OCI-LY7 (cell line): ENCODE measurements at regions not wholly inside any gene's neighbourhood (a gene's known extent, or its start where the extent isn't known, plus 50 kb on each side); places are given as distances from the start of the nearest gene placed in this dataset.
A peak's percentile ranks its signal among the peaks of the same experiment; 100 is the strongest.

ENCODE experiments used
- BruUV-seq: library from RNA; stranded (reverse); fragments of 400-500 nt; replicated peaks from 2 replicates; lab custom pipeline; 2021; lab: Mats Ljungman, UMichigan
- CTCF ChIA-PET: fragments of 300-600 bp; sonication (Branson Sonifier 250); formaldehyde crosslinking; loops from one replicate; lab custom pipeline; 2022; ENCODE audit warnings: antibody characterized with exemption; ENCODE audit not compliant: unreplicated experiment; lab: Charles Lee
- POLR2A ChIA-PET: fragments of 300-600 bp; sonication (Branson Sonifier 250); formaldehyde crosslinking; loops from one replicate; lab custom pipeline; 2022; ENCODE audit warnings: antibody characterized with exemption; lab: Charles Lee
- DNase-seq: peaks from one replicate; pipeline ENCODE4 v3.0.0-alpha.2; 2015; ENCODE audit warnings: low spot score
- H2AFZ ChIP-seq: fragments of 200-600 bp; sonication (generic), shearing (Covaris generic); 2 replicates; pipeline ENCODE4 v1.6.1; 2014; ENCODE audit warnings: mild to moderate bottlenecking, antibody characterized with exemption, low read length, moderate library complexity
- H3K27ac ChIP-seq: fragments of 200-600 bp; sonication (generic); 2 replicates; pipeline ENCODE4 v1.5.1; 2014; ENCODE audit warnings: mixed run types, low read depth, mild to moderate bottlenecking, moderate library complexity, low read length, inconsistent platforms; ENCODE audit not compliant: poor library complexity, severe bottlenecking
- H3K36me3 ChIP-seq: fragments of 200-600 bp; sonication (generic); 2 replicates; pipeline ENCODE4 v1.6.1; 2014; ENCODE audit warnings: mild to moderate bottlenecking, antibody characterized with exemption, low read length, moderate library complexity, mixed read lengths; ENCODE audit not compliant: insufficient read depth
- H3K4me1 ChIP-seq: fragments of 200-600 bp; sonication (generic); 2 replicates; pipeline ENCODE4 v1.5.1; 2014; ENCODE audit warnings: mild to moderate bottlenecking, low read length; ENCODE audit not compliant: insufficient read depth, poor library complexity, severe bottlenecking
- H3K4me2 ChIP-seq: fragments of 200-600 bp; sonication (generic); 2 replicates; pipeline ENCODE4 v1.6.1; 2014; ENCODE audit warnings: mild to moderate bottlenecking, low read length
- H3K4me3 ChIP-seq: fragments of 200-600 bp; sonication (generic); 2 replicates; pipeline ENCODE4 v1.5.1; 2014; ENCODE audit warnings: mild to moderate bottlenecking, low read depth, low read length; ENCODE audit not compliant: poor library complexity, severe bottlenecking
- H3K79me2 ChIP-seq: fragments of 200-600 bp; sonication (generic); 2 replicates; pipeline ENCODE4 v1.6.1; 2016; ENCODE audit warnings: low read depth, mild to moderate bottlenecking, low read length, moderate library complexity, mixed read lengths; ENCODE audit not compliant: insufficient read depth
- H3K9me2 ChIP-seq: fragments of 200-600 bp; sonication (generic); 2 replicates; pipeline ENCODE4 v1.6.1; 2016; ENCODE audit warnings: mild to moderate bottlenecking, low read length, mixed read lengths; ENCODE audit not compliant: insufficient read depth
- H3K9me3 ChIP-seq: fragments of 200-600 bp; sonication (generic); 2 replicates; pipeline ENCODE4 v1.6.1; 2014; ENCODE audit warnings: mild to moderate bottlenecking, mixed run types, low read length, mixed read lengths
- H4K20me1 ChIP-seq: fragments of 200-600 bp; sonication (generic); 2 replicates; pipeline ENCODE4 v1.6.1; 2014; ENCODE audit warnings: mild to moderate bottlenecking, antibody characterized with exemption, low read length, moderate library complexity, mixed read lengths; ENCODE audit not compliant: insufficient read depth
- CTCF ChIP-seq: fragments of 200-600 bp; sonication (generic); conservative IDR thresholded peaks from 2 replicates; pipeline ENCODE4 v1.5.1; 2014; ENCODE audit warnings: mild to moderate bottlenecking, antibody characterized with exemption, low read length, moderate library complexity, mixed read lengths
- EZH2phosphoT487 ChIP-seq: fragments of 200-600 bp; sonication (generic); IDR thresholded peaks from 2 replicates; pipeline ENCODE4 v1.6.1; 2018; ENCODE audit warnings: low read depth, borderline replicate concordance, mild to moderate bottlenecking, mixed run types, antibody characterized with exemption, low read length, moderate library complexity, mixed read lengths
- intact Hi-C: fragments of 100-400 bp; cut with micrococcal nuclease; formaldehyde crosslinking; loops from one replicate; pipeline ENCODE4 v1.10.0; 2022; ENCODE audit not compliant: unreplicated experiment

- ChIA-PET POLR2A (interaction anchor here (0.6 to 2.3 kb wide), 5 partner anchors 11 to 107 kb away, joined by 3 to 8 read pairs (median 4); no protein-coding TSS in a partner anchor), CTCF (no interaction called here)
- no TSS peak for BruUV-seq
Measured at GRCh38 chr6:131349199-131349598, 213.9 kb downstream of the AKAP7 start.

GRCh38 chr6:131353106-131353505 is 217.8 kb downstream of the AKAP7 start:
- H3K9me3 ChIP-seq, result no peaks in the 10 kb centered on the region
- no peak overlapping the region for H3K27ac ChIP-seq
- POLR2A ChIA-PET, result interaction anchor here (2.0 kb wide), 1 partner anchor 31 kb away, joined by 6 read pairs; no protein-coding TSS in a partner anchor
- H3K36me3 ChIP-seq, result no peaks in the 10 kb centered on the region
- H3K4me1 ChIP-seq, result peaks cover 11% of the 10 kb centered on the region
- H3K4me3 ChIP-seq, result no peak overlapping the region
- DNase-seq, result no peak
- TF ChIP-seq EZH2phosphoT487, result no peak
- TF ChIP-seq CTCF, result no peak
- no TSS peak for BruUV-seq
- no peak overlapping the region for H2AFZ ChIP-seq
- H3K79me2 ChIP-seq, result no peaks in the 10 kb centered on the region
- no peak overlapping the region for H3K4me2 ChIP-seq
- no peaks in the 10 kb centered on the region for H4K20me1 ChIP-seq
- intact Hi-C loops, result no loop called here
- no peaks in the 10 kb centered on the region for H3K9me2 ChIP-seq
- CTCF ChIA-PET, result no interaction called here

More at GRCh38 chr6:131349199-131349598, 213.9 kb downstream of the AKAP7 start:
- Histone ChIP-seq H3K36me3 (no peaks in the 10 kb centered on the region), H3K9me3 (no peaks in the 10 kb centered on the region), H3K27ac (no peak overlapping the region), H3K4me2 (no peak overlapping the region), H3K9me2 (no peaks in the 10 kb centered on the region), H3K4me1 (peaks cover 12% of the 10 kb centered on the region), H3K79me2 (no peaks in the 10 kb centered on the region), H3K4me3 (no peak overlapping the region), H4K20me1 (no peaks in the 10 kb centered on the region), H2AFZ (peak overlapping the region; percentile 12; the same call in 1 of the 2 replicates)
- TF ChIP-seq CTCF, result no peak
- no peak for TF ChIP-seq EZH2phosphoT487
- intact Hi-C loops, result no loop called here
- DNase-seq, result no peak

GRCh38 chr6:131353876-131354275 is 218.6 kb downstream of the AKAP7 start:
- CTCF ChIA-PET, result no interaction called here
- no peak overlapping the region for H3K4me3 ChIP-seq

More at GRCh38 chr6:131353876-131354275, 218.6 kb downstream of the AKAP7 start:
- POLR2A ChIA-PET, result interaction anchor here (0.7 kb wide), 1 partner anchor 338 kb away, joined by 3 read pairs; no protein-coding TSS in a partner anchor
- intact Hi-C loops, result no loop called here
- H3K9me3 ChIP-seq, result no peaks in the 10 kb centered on the region
- H2AFZ ChIP-seq, result no peak overlapping the region
- H3K27ac ChIP-seq, result no peak overlapping the region
- no peak overlapping the region for H3K4me2 ChIP-seq
- TF ChIP-seq CTCF (no peak), EZH2phosphoT487 (no peak)
- H3K36me3 ChIP-seq, result no peaks in the 10 kb centered on the region
- DNase-seq, result no peak
- BruUV-seq, result no TSS peak
- H4K20me1 ChIP-seq, result no peaks in the 10 kb centered on the region
- H3K4me1 ChIP-seq, result peaks cover 4% of the 10 kb centered on the region
- no peaks in the 10 kb centered on the region for H3K79me2 ChIP-seq
- H3K9me2 ChIP-seq, result no peaks in the 10 kb centered on the region
